HG03460 (cell line): ENCODE measurements at regions not wholly inside any gene's neighbourhood (a gene's known extent, or its start where the extent isn't known, plus 50 kb on each side); places are given as distances from the start of the nearest gene placed in this dataset.

Experiments used
- ATAC-seq: cut with Tn5 transposase; IDR thresholded peaks from one replicate; pipeline ENCODE4 v1.9.1; 2021; ENCODE audit not compliant: unreplicated experiment

- ATAC-seq: peak; percentile 83
Measured at GRCh38 chr16:31700530-31701388, 172.8 kb upstream of the ZNF267 start.

- no peak for ATAC-seq
Measured at GRCh38 chr16:31701734-31702133, 171.9 kb upstream of the ZNF267 start.

GRCh38 chr16:31702796-31703195 lies 170.8 kb upstream of the ZNF267 start:
- no peak for ATAC-seq

- no peak for ATAC-seq
Measured at GRCh38 chr16:31703526-31704128, 170.0 kb upstream of the ZNF267 start.

DNA sequence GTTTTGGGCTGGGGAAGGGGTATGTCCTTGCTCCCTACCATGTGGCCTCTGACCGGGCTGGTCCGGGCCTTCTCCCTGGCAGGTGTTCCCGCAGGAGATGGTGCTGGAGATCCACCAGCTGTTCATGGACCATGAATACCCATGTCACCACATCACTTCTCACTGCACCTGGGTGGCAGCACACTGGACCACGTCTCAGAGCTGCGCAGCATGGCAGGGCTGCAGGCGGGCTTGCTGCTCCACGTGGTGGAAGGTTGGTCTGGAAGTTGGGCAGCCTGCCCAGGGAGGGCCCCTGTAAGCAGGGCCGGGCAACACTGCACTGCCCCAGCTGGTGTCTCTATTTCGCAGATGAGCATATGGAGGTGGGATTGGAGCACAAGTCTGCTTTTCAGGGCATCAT lies 169.5 kb upstream of the ZNF267 start:
- ATAC-seq: no peak

DNA sequence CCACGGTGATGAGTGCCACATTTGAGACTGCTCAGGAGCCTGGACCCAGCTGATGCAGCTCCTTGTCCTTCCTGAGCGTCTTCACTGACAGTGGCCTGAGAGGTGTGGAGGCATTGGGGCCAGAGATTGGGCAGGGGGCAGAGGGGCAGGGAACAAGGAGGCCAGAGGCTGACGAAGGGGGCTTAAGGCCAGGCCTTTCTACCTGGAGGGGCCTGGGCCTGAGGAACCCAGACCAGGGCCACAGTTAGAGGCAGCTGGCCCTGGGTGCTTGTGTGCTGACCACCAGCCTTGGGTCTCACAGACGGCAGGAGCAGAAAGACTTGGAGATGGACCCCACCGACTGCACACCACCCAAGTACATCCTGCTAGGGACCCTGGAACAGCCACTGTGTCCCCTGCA lies 168.2 kb upstream of the ZNF267 start:
- ATAC-seq: no peak

DNA sequence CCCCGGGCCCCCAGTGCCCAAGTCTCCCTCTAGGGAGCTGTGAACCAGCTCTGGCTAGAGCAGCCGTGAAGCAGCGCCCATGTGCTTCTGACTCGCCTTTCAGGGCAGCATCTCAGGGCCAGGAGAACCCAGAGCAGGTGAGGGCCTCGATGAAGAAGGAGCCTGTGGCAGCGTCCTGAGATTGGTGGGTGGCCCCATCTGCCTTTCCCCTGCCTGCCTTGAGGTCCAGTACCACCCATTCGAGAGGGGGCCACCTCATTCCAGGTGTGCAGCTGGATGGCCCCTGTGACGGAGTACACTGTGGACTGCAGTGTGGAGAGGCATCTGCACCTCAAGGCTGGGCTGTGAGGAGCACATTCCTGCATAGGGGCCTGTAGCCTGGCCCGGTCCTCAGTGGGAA lies 167.3 kb upstream of the ZNF267 start:
- ATAC-seq: no peak

DNA sequence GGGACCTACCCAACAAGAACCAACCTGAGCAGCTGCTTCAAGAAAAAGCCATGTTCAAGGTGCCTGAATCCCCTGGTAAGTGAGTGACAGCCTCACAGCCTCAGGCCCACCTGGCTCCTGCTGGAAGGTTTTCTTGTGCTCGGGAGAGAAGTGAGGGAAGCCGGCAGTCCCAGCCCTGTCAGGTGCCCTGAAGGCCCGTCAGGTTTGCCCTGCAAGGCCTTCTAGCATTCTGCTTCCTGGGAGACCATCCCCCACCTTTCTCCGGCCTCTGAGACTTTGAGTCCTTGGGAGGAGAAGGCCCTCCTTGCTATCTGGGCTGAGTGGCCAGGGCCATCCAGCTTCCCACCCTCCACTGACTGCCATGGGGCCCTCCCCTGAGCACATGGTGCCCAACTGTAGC lies 166.7 kb upstream of the ZNF267 start:
- no peak for ATAC-seq

DNA sequence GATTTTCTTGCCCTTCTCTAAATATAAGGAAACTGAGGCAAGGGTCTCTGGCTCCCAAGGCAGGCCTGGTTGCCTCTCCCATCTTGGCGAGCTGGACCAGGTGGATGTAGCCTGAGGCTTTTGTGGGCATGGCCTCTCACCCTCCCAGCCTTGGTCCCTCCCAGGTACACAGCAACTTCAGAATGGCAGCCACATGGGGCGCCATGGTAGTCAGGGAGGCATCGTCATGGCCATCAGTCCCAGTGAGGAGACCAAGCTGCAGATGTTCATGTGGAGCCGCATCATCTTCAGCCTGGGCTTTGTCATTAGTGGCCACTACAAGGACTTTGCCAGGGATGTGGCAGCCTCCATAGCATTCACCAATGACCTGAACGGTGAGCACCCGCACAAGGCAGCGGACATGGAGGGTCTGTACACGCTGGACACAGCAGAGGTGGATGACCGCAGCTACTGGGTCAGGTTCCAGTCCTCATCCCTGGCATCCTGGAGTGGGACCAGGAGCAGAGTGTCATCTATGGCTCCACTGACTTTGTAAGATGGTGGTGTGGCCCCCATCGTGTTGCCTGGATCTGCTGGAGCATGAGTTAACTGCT lies 165.8 kb upstream of the ZNF267 start:
- ATAC-seq: no peak

GRCh38 chr16:31708348-31708747 lies 165.3 kb upstream of the ZNF267 start:
- no peak for ATAC-seq

DNA sequence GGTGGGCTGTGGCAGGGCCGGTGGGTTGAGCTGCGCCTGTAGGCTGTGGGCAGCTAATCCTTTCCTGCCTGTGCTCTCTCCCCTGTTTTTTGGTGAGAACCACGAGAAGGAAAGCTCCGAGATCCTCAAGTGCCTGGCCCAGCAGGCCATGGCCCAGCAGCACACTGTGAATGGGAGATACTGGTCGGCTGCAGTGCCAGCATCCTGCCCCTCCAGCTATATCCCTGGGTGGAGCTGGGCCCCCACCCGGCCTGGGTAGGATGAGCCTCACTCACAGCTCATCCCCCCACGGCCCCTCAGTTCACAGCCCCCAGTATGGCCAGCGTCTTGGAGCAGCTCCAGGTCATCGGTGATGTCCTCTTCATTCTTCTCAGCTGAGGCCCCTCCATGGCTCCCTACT lies 164.4 kb upstream of the ZNF267 start:
- no peak for ATAC-seq

DNA sequence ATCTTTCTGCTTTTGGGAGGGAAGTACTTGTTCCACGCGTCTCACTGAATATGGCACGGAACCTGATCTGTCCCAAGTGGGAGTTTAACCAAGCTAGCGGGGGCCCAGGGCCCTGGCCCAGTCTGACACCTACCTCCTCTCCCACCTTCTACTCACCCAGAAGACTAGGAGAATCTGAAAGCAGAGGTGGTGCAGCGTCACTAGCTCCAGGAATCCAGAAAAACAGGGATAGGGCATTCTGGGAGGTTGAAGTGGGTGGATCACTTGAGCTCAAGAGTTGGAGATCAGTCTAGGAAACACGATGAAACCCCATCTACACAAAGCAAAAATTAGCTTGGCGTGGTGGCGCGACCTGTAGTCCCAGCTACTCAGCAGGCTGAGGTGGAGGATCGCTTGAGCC lies 163.5 kb upstream of the ZNF267 start:
- ATAC-seq: no peak

- no peak for ATAC-seq
Measured at GRCh38 chr16:31710880-31711279, 162.7 kb upstream of the ZNF267 start.

DNA sequence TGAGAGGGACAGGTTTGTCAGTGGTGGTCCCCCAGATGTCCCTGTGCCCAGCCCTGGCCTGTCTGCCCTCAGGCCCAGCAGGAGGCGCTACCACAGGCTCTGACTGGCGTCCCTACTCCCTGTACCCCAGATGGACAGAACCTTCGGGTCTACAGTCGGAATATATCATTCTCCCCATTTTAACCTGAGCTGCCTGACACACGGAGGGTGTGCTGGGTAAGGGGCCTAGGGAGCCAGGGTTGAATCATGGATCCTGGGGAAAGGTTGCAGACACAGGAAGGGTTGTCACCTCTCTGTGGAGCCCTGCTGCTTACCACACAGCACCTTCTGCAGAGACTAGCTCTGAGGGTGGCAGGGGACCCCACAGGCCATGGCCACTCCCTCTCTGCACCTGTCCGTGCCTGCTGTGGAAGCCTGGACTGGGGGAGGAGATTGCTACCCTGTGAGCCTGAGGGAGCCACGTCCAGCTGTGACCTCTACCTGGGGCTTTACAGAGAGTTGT lies 162.2 kb upstream of the ZNF267 start:
- ATAC-seq: no peak

- no peak for ATAC-seq
Measured at GRCh38 chr16:31712064-31712540, 161.5 kb upstream of the ZNF267 start.

- peak; percentile 90 for ATAC-seq
Measured at GRCh38 chr16:31713071-31713944, 160.3 kb upstream of the ZNF267 start.

- no peak for ATAC-seq
Measured at GRCh38 chr16:31713945-31714902, 159.4 kb upstream of the ZNF267 start.

DNA sequence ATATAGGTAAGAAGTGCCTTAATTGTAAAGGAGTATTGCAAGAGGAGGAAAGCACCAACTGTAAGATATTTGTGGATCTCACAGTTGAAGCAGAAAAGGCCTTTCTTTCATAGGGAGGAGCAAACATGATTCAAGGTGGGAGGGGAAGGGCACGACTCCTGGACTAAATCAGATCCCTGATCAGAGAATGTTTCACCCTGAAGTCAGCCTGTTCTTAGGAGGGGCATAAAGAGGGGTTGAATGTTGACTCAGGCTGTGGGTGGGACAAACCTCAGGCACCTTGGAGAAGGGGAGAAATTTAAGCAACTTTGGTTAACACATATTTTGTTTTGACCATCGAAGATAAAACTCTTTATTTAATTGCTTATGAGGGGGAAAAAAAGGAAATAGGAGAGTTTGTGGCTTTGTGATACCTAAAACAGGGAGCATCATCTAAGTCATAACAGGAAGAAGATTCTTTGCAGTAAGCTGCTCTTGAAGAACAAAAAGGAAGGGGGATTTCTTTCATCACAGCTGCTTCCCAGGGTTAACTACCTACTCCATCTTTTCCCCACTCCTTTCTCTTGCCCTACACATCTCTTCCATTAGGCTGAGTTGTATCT lies 158.6 kb upstream of the ZNF267 start:
- no peak for ATAC-seq

- no peak for ATAC-seq
Measured at GRCh38 chr16:31715915-31716314, 157.7 kb upstream of the ZNF267 start.
